ENCODE measurements at regions not wholly inside any gene's neighbourhood (a gene's known extent, or its start where the extent isn't known, plus 50 kb on each side); places are given as distances from the start of the nearest gene placed in this dataset.

DNA sequence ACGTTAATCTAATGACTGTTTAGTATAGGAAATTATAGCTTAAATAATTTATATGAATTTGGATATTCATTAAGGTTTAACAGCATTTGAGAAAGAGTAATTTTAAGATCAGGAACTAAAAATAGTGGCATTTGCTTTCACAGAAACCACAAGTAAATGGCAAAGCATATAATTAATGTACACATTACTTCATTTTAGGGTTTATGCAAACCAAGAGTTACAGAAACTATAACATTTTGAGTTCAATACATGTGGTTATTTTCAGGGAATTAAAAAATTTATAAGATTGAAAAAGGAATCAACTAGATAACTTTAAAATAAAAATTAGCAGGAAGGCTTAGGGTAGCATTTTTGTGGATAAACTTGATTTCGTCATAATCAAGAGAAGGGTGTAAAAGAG, 151.7 kb upstream of the MIR17HG start:
- no peaks in the 10 kb centered on the region for H3K36me3 ChIP-seq
- no peak for DNase-seq (ENCODE audit: low spot score in 2 of 2)
- no peak overlapping the region for H3K4me3 ChIP-seq
- no peaks in the 10 kb centered on the region for H3K27me3 ChIP-seq
- no peak overlapping the region for H3K27ac ChIP-seq
- H3K4me1 ChIP-seq: no peaks in the 10 kb centered on the region
- no peaks in the 10 kb centered on the region for H3K9me3 ChIP-seq
- no peak for TF ChIP-seq POLR2A (IDR thresholded peaks at IDR 0.05)
- TF ChIP-seq, protein P1, sequence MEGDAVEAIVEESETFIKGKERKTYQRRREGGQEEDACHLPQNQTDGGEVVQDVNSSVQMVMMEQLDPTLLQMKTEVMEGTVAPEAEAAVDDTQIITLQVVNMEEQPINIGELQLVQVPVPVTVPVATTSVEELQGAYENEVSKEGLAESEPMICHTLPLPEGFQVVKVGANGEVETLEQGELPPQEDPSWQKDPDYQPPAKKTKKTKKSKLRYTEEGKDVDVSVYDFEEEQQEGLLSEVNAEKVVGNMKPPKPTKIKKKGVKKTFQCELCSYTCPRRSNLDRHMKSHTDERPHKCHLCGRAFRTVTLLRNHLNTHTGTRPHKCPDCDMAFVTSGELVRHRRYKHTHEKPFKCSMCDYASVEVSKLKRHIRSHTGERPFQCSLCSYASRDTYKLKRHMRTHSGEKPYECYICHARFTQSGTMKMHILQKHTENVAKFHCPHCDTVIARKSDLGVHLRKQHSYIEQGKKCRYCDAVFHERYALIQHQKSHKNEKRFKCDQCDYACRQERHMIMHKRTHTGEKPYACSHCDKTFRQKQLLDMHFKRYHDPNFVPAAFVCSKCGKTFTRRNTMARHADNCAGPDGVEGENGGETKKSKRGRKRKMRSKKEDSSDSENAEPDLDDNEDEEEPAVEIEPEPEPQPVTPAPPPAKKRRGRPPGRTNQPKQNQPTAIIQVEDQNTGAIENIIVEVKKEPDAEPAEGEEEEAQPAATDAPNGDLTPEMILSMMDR (IDR thresholded peaks at IDR 0.05): no peak
- intact Hi-C loops (cut with DNase I; ENCODE audit: low total_unique reads): no loop called here

DNA sequence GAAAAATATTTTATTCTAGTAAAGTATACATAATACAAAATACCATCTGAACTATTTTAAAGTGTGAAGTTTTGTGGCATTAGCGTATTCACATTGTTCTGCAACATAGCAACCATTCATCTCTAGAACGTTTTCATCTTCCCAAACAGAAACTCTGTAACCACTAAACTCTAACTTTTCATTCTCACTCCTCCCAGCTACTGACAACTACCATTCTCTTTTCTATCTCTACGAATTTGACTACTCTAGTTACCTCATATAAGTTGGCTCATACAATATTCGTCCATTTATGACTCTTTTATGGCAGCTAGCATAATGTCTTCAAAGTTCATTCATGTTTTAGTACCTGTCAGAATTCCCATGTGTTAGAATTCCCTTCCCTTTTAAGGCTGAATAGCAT, 150.5 kb upstream of the MIR17HG start:
- H3K27ac ChIP-seq: no peak overlapping the region
- H3K9me3 ChIP-seq: no peaks in the 10 kb centered on the region
- H3K36me3 ChIP-seq: no peaks in the 10 kb centered on the region
- no peak for DNase-seq (ENCODE audit: low spot score in 2 of 2)
- H3K27me3 ChIP-seq: no peaks in the 10 kb centered on the region
- H3K4me3 ChIP-seq: no peak overlapping the region
- H3K4me1 ChIP-seq: no peaks in the 10 kb centered on the region
- TF ChIP-seq, protein P1 (IDR thresholded peaks at IDR 0.05): no peak
- TF ChIP-seq POLR2AphosphoS5 (IDR thresholded peaks at IDR 0.05) (no peak), POLR2A (IDR thresholded peaks at IDR 0.05) (no peak)
- intact Hi-C loops (cut with DNase I; ENCODE audit: low total_unique reads): no loop called here

DNA sequence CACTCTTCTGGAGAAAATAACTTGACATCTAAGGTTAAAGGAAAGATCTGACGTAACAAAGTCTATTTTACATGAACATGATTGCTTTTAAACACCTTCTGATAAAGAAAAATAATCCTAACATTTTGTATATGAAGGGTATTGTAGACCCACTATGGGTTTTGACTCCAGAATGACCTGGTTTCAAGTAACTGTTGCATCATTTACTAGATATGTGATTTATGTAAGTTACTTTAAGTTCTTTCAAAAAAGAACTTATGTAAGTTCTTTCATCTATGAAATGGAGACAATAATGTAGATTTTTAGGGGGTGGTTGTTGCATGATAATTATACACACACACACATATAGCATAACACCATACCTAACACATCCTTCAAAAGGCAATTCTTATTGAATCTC, 147.6 kb upstream of the MIR17HG start:
- Histone ChIP-seq H3K36me3 (no peaks in the 10 kb centered on the region), H3K27me3 (no peaks in the 10 kb centered on the region), H3K9me3 (no peaks in the 10 kb centered on the region), H3K27ac (no peak overlapping the region), H3K4me3 (no peak overlapping the region), H3K4me1 (no peaks in the 10 kb centered on the region)
- TF ChIP-seq, protein P1 (IDR thresholded peaks at IDR 0.05): no peak
- TF ChIP-seq POLR2A (IDR thresholded peaks at IDR 0.05): no peak
- no peak for TF ChIP-seq POLR2AphosphoS5 (IDR thresholded peaks at IDR 0.05)
- DNase-seq (ENCODE audit: low spot score in 2 of 2): no peak
- intact Hi-C loops (cut with DNase I; ENCODE audit: low total_unique reads): no loop called here

DNA sequence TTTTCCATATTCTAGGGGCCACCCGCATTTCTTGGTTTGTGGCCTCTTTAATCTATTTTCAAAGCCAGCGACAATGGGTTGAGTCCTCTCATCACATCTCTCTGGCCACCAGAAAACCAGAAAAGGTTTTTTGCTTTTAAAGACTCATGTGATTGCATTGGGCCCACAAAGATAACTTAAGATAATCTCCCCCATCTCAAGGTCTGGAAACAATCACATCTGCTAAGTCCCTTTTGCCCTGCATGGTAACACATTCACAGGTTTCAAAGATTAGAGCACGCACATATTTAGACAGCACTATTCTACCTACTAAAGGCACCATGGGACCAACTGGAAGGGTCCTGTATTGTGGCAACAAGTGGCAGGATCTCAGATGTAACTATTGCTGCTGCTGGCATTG, 147.0 kb upstream of the MIR17HG start:
- Histone ChIP-seq H3K36me3 (no peaks in the 10 kb centered on the region), H3K4me3 (no peak overlapping the region), H3K4me1 (no peaks in the 10 kb centered on the region), H3K27ac (no peak overlapping the region), H3K27me3 (no peaks in the 10 kb centered on the region), H3K9me3 (no peaks in the 10 kb centered on the region)
- DNase-seq (ENCODE audit: low spot score in 2 of 2): no peak
- TF ChIP-seq, protein P1 (IDR thresholded peaks at IDR 0.05): no peak
- TF ChIP-seq POLR2AphosphoS5 (IDR thresholded peaks at IDR 0.05) (no peak), POLR2A (IDR thresholded peaks at IDR 0.05) (no peak)
- intact Hi-C loops (cut with DNase I; ENCODE audit: low total_unique reads): no loop called here

DNA sequence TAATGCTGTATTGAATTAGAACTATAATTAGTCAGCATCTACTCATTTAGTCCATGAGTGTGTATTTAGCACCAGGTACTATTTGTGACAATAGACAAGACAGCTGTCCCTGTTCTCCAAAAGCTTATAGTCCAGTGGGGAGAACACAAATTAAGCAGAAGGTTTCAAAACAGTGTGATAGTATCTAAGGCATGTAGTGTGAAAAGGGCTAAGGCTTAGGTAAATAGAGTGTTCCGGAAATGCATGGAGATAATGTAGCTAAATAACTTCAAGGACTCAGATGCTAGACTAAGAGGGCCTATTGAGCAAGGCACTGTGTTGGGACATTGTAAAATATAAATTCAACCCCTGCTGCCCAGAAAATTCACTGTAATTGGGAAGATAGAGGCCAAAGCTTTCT, 144.1 kb upstream of the MIR17HG start:
- H3K4me3 ChIP-seq: no peak overlapping the region
- no peak for DNase-seq (ENCODE audit: low spot score in 2 of 2)
- H3K27ac ChIP-seq: no peak overlapping the region
- no peaks in the 10 kb centered on the region for H3K4me1 ChIP-seq
- intact Hi-C loops (cut with DNase I; ENCODE audit: low total_unique reads): no loop called here
- H3K9me3 ChIP-seq: no peaks in the 10 kb centered on the region
- TF ChIP-seq, protein P1 (IDR thresholded peaks at IDR 0.05): no peak
- TF ChIP-seq POLR2A (IDR thresholded peaks at IDR 0.05) (no peak), POLR2AphosphoS5 (IDR thresholded peaks at IDR 0.05) (no peak)
- no peaks in the 10 kb centered on the region for H3K27me3 ChIP-seq
- no peaks in the 10 kb centered on the region for H3K36me3 ChIP-seq
